Keratinocyte (primary cell): ENCODE measurements at regions not wholly inside any gene's neighbourhood (a gene's known extent, or its start where the extent isn't known, plus 50 kb on each side); places are given as distances from the start of the nearest gene placed in this dataset.
"Not testable (repeated sequence)": the region's sequence is repeated elsewhere in the genome, so short reads cannot be mapped to it uniquely, and the experiment has no call there.

ENCODE experiments used
- EZH2 ChIP-seq: IDR thresholded peaks from one replicate; pipeline ENCODE4 v1.6.1; 2012; ENCODE audit warnings: inconsistent platforms, mild to moderate bottlenecking, low read length, moderate library complexity
- TF ChIP-seq, protein P1 (sequence below), 3 experiments: IDR thresholded peaks in 1 of 3; conservative IDR thresholded peaks in 1 of 3; optimal IDR thresholded peaks in 1 of 3; 2 replicates in 2 of 3; 3 replicates in 1 of 3; pipeline versions ENCODE3 to v1.5.1; 2011; ENCODE audit warnings: low read length in 3 of 3, mild to moderate bottlenecking in 3 of 3, moderate library complexity in 2 of 3, control low read depth in 1 of 3, inconsistent platforms in 1 of 3; ENCODE audit not compliant: insufficient read depth in 2 of 3; ENCODE audit errors: extremely low read depth in 1 of 3

DNA sequence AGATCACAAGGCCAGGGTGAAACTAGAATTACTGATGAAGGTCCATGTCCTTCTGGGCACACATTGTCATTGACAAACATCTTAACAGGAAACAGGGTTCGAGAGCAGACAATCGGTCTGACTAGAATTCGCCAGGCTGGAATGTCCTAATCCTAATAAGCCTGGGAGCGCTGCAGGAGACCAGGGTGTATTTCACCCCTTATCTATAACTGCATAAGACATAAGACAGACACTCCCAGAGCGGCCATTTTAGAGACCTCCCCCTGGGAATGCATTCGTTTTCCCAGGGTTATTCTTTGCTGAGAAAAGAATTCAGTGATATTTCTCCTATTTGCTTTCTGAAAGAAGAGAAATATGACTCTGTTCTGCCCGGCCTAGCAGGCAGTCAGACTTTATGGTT is 1112.9 kb upstream of the TENM3 start:
- not testable (repeated sequence) for TF ChIP-seq EZH2
- TF ChIP-seq, protein P1, sequence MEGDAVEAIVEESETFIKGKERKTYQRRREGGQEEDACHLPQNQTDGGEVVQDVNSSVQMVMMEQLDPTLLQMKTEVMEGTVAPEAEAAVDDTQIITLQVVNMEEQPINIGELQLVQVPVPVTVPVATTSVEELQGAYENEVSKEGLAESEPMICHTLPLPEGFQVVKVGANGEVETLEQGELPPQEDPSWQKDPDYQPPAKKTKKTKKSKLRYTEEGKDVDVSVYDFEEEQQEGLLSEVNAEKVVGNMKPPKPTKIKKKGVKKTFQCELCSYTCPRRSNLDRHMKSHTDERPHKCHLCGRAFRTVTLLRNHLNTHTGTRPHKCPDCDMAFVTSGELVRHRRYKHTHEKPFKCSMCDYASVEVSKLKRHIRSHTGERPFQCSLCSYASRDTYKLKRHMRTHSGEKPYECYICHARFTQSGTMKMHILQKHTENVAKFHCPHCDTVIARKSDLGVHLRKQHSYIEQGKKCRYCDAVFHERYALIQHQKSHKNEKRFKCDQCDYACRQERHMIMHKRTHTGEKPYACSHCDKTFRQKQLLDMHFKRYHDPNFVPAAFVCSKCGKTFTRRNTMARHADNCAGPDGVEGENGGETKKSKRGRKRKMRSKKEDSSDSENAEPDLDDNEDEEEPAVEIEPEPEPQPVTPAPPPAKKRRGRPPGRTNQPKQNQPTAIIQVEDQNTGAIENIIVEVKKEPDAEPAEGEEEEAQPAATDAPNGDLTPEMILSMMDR (optimal IDR thresholded peaks at IDR 0.05 in 1 of 3, IDR thresholded peaks at IDR 0.05 in 1 of 3, conservative IDR thresholded peaks at IDR 0.05 in 1 of 3; ENCODE audit: extremely low read depth in 1 of 3, insufficient read depth in 2 of 3, low read length in 3 of 3), result not testable (repeated sequence)
